Hematopoietic multipotent progenitor cell (in vitro differentiated cells): ENCODE measurements at regions not wholly inside any gene's neighbourhood (a gene's known extent, or its start where the extent isn't known, plus 50 kb on each side); places are given as distances from the start of the nearest gene placed in this dataset.
"Not testable (repeated sequence)": the region's sequence is repeated elsewhere in the genome, so short reads cannot be mapped to it uniquely, and the experiment has no call there.

Experiments used
- DNase-seq, 3 donors: peaks; one replicate each; pipeline ENCODE4 v3.0.0-alpha.2; 2011 to 2015; ENCODE audit warnings: low read depth in 2 of 3, low spot score in 2 of 3

- no peak for DNase-seq
Measured at GRCh38 chr10:114872519-114873087, 51.0 kb downstream of the FHIP2A start.

DNA sequence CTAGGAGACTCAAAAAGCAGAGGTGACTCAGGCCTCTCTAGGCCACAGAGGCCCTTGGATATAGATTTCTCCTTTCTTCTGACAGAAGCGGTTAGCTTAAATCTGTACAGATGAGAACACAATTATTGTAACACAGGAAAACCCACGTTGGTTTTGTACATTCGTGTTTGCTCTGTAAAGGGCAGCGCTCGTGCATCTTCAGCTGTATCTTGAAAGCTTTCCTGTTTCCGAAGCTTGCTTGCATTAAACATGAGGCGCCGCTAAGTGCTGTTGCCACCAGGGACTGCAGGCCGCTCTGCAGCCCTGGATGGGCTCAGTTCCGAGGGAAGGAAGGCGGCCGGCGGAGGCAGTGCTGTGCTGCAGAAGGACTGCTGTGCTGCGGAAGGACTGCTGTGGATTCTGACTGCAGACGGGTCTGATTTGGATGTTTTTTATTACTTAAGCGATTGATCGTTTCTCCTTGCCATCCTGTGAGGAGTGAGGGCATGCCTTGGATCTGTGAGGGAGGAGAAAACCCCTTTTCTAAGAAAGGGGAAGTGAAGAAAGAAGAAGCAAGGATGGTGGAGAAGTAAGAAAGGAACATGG lies 53.3 kb downstream of the FHIP2A start:
- DNase-seq, result peak in 2 of 3 donors; percentile 46 to 50

- not testable (repeated sequence) for DNase-seq
Measured at GRCh38 chr10:114875590-114876081, 54.1 kb downstream of the FHIP2A start.

- DNase-seq, result no peak
Measured at GRCh38 chr10:114876169-114876568, 54.6 kb downstream of the FHIP2A start.

DNA sequence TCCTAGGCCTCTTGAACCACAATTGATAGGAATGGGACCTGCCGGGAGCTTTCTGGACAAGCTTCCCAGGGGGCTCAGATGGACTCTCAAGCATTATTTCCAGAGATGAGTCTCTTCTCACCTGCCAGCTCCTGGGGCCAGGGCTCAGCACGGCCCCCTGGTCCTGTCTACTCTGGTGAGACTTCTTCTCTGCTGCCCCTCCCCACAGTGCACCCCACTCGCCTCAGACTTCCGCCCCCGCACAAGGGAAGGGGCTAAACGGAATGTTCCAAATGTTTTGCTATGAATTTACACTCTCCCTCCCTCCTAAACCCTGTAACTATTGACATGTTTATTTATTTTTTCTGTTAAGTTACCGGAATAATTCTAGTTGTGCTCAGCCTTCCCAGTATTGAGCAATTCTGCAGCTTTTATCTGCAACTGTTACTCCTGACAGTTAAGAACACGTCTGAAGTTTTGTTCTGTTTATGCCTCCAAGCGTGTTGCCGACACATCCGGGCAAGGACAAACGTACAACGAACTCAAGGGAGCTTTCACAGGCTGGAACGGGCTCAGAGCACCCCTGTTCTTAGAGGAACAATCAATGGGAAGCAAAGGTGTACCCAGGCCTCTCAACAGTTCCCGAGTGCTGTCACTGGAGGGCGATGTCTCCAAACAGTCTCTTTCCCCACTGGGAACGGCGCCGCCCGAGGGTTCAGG lies 55.2 kb downstream of the FHIP2A start:
- peak in 2 of 3 donors; percentile 50 to 54 for DNase-seq

GRCh38 chr10:114877301-114877644 lies 55.7 kb downstream of the FHIP2A start:
- DNase-seq, result no peak

DNA sequence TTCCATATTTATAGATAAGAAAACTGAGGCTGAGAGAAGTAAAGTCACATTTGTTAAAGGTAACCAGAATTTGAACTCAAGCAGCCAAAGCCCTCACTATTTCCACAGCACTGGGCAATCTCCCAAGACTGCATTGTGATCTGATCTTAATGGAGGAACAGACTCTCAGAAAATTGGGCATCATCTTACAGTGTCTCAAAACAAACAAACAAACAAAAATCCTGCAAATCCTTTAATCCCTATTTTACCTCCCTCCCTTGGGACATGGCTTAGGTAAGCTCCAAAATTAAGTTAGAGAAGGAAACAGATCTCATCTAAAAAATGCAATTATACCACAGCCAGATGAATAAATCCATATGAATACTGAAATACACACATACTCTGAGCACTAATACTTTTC lies 57.5 kb downstream of the FHIP2A start:
- no peak for DNase-seq

DNA sequence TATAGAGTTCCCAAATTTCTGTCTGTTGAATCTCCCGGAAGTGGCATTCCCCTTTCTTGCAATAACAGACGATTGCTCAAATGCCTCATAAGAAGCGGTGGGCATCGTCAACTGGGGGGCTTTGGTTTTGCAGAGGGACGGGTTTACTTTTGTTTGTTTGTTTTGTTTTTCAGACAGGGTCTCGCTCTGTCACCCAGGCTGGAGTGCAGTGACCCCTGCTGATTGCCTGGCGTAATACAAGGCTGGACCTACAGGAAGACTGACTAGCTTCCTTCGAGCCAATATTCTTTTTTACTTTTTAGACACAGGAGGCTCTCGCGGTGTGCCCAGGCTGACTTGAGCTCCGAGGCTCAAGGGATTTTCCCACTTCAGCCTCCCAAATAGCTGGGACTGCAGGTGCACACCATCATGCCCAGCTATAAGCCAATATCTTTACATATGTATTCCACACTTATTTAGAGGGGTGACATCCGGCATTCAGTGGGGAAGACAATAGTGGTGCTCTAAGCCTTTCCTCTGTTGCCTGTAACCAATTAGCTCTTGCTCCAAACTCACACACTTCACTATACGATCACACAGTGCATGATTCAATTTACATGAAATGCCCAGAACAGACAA lies 58.1 kb downstream of the FHIP2A start:
- DNase-seq, result peak in 2 of 3 donors; percentile 47 to 67

DNA sequence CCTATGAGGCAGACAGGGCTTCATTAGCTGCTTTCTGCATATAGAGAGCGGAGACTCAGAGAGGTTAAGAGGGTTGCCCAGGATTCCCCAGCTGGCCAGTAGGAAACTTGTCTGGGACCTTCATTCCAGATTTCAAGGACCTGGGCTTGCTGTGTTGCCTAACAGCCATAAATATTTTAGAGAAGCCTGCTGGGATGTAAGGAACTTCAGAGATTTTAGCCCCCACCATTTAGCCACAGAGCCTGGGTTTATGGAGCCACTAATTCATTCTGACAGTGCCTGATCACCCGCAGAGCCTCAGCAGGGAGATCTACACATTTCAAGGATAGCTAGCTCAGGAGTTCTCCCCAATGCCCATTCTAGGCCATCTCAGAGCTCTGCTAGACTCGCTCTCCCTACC lies 56.6 kb upstream of the TRUB1 start:
- no peak for DNase-seq

DNA sequence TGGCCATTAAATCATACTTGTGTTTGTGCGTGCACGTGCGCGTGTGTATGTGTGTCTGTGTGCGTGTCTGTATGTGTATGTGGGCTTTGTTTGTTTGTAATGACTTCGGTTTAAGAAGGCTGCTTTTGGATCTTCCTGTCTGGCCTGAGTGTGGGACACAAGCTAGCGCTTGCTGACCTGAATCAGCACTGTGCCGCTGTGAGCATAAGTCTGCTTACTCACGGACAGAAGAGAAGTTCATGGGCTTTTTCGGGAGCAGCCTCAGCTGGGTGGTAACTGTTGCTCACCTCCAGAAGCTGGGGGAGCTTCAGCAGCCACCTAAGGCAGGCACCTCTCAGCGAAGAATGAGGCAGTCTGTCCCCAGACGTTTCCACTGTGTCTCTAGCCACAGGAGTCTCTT lies 56.1 kb upstream of the TRUB1 start:
- DNase-seq, result no peak

GRCh38 chr10:114885443-114885842 lies 52.6 kb upstream of the TRUB1 start:
- no peak for DNase-seq
